Spleen (tissue), 7 donors: ENCODE measurements at regions not wholly inside any gene's neighbourhood (a gene's known extent, or its start where the extent isn't known, plus 50 kb on each side); places are given as distances from the start of the nearest gene placed in this dataset.

Experiments
- POLR2A ChIP-seq, 3 donors: fragments of 450-650 bp; IDR thresholded peaks; one replicate each; pipeline ENCODE4 v1.5.1; 2017; ENCODE audit warnings: antibody characterized with exemption in 3 of 3, mild to moderate bottlenecking in 1 of 3
- POLR2AphosphoS5 ChIP-seq, 3 donors: sonication (generic); formaldehyde crosslinking; IDR thresholded peaks; one replicate each; pipeline ENCODE4 v1.5.1; 2017; ENCODE audit warnings: antibody characterized with exemption in 3 of 3
- TF ChIP-seq, protein P1 (sequence below), 11 experiments: fragments of 200-600 bp in 7 of 11; fragments of 450-650 bp in 4 of 11; sonication (generic) in 4 of 11; IDR thresholded peaks in 8 of 11; conservative IDR thresholded peaks in 3 of 11; 1 replicate in 7 of 11; 2 replicates in 4 of 11; pipeline versions ENCODE4 v1.4.0 to v1.8.0; 2016 to 2021; ENCODE audit warnings: antibody characterized with exemption in 11 of 11, inconsistent platforms in 4 of 11, mild to moderate bottlenecking in 1 of 11
- donor health status: DM: no; HTN: no; CAD: no; lungs with moderate emphysema.
- donor health status: DM: no; HTN: no; CAD: no.
- donor health status: DM: no; HTN: no; CAD: no.

DNA sequence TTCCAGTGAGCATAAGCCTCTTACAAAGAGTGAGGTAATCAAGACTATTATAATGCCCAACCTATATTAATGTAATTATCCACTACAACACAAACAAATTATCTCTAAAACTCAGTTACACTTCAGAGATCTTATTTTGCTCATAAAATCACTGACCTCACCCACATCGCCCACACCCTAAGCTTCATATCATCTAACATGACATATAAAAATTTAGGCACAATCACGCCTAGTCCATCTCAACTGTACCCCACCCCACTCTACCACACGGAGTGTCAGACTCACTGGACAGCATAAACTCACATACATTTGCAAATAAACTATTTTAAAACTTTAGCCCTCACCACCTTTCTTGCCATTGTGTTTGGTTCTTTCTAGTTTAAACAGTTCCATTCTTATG, 252.4 kb downstream of the PCDH7 start:
- TF ChIP-seq POLR2A (IDR thresholded peaks at IDR 0.05) (no peak), POLR2AphosphoS5 (IDR thresholded peaks at IDR 0.05) (no peak)
- TF ChIP-seq, protein P1, sequence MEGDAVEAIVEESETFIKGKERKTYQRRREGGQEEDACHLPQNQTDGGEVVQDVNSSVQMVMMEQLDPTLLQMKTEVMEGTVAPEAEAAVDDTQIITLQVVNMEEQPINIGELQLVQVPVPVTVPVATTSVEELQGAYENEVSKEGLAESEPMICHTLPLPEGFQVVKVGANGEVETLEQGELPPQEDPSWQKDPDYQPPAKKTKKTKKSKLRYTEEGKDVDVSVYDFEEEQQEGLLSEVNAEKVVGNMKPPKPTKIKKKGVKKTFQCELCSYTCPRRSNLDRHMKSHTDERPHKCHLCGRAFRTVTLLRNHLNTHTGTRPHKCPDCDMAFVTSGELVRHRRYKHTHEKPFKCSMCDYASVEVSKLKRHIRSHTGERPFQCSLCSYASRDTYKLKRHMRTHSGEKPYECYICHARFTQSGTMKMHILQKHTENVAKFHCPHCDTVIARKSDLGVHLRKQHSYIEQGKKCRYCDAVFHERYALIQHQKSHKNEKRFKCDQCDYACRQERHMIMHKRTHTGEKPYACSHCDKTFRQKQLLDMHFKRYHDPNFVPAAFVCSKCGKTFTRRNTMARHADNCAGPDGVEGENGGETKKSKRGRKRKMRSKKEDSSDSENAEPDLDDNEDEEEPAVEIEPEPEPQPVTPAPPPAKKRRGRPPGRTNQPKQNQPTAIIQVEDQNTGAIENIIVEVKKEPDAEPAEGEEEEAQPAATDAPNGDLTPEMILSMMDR (IDR thresholded peaks at IDR 0.05 in 8 of 11, conservative IDR thresholded peaks at IDR 0.05 in 3 of 11): no peak
